Astrocyte of the spinal cord (primary cell): ENCODE measurements at regions not wholly inside any gene's neighbourhood (a gene's known extent, or its start where the extent isn't known, plus 50 kb on each side); places are given as distances from the start of the nearest gene placed in this dataset.

ENCODE experiments used
- DNase-seq: peaks from one replicate; pipeline ENCODE4 v3.0.0; 2011; ENCODE audit warnings: low read depth, low spot score
- H3K4me3 ChIP-seq: 2 replicates; pipeline ENCODE4 v1.5.1; 2011; ENCODE audit warnings: low read depth, mild to moderate bottlenecking, low read length, moderate library complexity
- CTCF ChIP-seq: IDR thresholded peaks from 2 replicates; pipeline ENCODE4 v1.5.1; 2012; ENCODE audit warnings: low read depth, mild to moderate bottlenecking, low read length, inconsistent platforms
- in situ Hi-C: cut with HindIII; loops from 2 replicates; pipeline ENCODE4 v1.10.0; 2017; ENCODE audit warnings: low sequenced_read_pairs

GRCh38 chr10:114730291-114730690 lies 72.2 kb upstream of the ABLIM1 start:
- in situ Hi-C loops, result no loop called here
- DNase-seq, result no peak
- TF ChIP-seq CTCF, result no peak
- H3K4me3 ChIP-seq, result no peak overlapping the region

GRCh38 chr10:114732931-114733330 lies 74.9 kb upstream of the ABLIM1 start:
- H3K4me3 ChIP-seq, result no peak overlapping the region
- no peak for TF ChIP-seq CTCF
- in situ Hi-C loops, result no loop called here
- no peak for DNase-seq

- no peak for TF ChIP-seq CTCF
- no peak for DNase-seq
- H3K4me3 ChIP-seq, result no peak overlapping the region
- in situ Hi-C loops, result no loop called here
These were observed 77.9 kb upstream of the ABLIM1 start for GRCh38 chr10:114735946-114736345.

- no peak overlapping the region for H3K4me3 ChIP-seq
- in situ Hi-C loops, result no loop called here
These were observed 77.9 kb upstream of the FHIP2A start for GRCh38 chr10:114743521-114744231.

GRCh38 chr10:114746531-114746930 lies 75.0 kb upstream of the FHIP2A start:
- no peak overlapping the region for H3K4me3 ChIP-seq
- TF ChIP-seq CTCF, result no peak
- no peak for DNase-seq

More at GRCh38 chr10:114743521-114744231, 77.9 kb upstream of the FHIP2A start:
- DNase-seq, result no peak
- no peak for TF ChIP-seq CTCF

GRCh38 chr10:114748241-114748640 lies 73.3 kb upstream of the FHIP2A start:
- in situ Hi-C loops, result no loop called here
- no peak for TF ChIP-seq CTCF
- no peak overlapping the region for H3K4me3 ChIP-seq
- no peak for DNase-seq

More at GRCh38 chr10:114746531-114746930, 75.0 kb upstream of the FHIP2A start:
- in situ Hi-C loops, result no loop called here

GRCh38 chr10:114749014-114749413 lies 72.6 kb upstream of the FHIP2A start:
- DNase-seq, result no peak
- in situ Hi-C loops, result no loop called here
- no peak for TF ChIP-seq CTCF
- no peak overlapping the region for H3K4me3 ChIP-seq
